Neural progenitor cell (in vitro differentiated cells): ENCODE measurements at regions not wholly inside any gene's neighbourhood (a gene's known extent, or its start where the extent isn't known, plus 50 kb on each side); places are given as distances from the start of the nearest gene placed in this dataset.

ENCODE experiments used
- EZH2 ChIP-seq: fragments of 200-600 bp; sonication (generic); IDR thresholded peaks from 2 replicates; pipeline ENCODE4 v1.6.1; 2017; ENCODE audit warnings: antibody characterized with exemption, mild to moderate bottlenecking, moderate library complexity
- EZH2phosphoT487 ChIP-seq: fragments of 200-600 bp; sonication (generic); IDR thresholded peaks from 2 replicates; pipeline ENCODE4 v1.6.1; 2017; ENCODE audit warnings: antibody characterized with exemption
- TF ChIP-seq, protein P1 (sequence below): fragments of 200-600 bp; sonication (generic); IDR thresholded peaks from 2 replicates; pipeline ENCODE4 v1.5.1; 2017; ENCODE audit warnings: antibody characterized with exemption, mild to moderate bottlenecking

DNA sequence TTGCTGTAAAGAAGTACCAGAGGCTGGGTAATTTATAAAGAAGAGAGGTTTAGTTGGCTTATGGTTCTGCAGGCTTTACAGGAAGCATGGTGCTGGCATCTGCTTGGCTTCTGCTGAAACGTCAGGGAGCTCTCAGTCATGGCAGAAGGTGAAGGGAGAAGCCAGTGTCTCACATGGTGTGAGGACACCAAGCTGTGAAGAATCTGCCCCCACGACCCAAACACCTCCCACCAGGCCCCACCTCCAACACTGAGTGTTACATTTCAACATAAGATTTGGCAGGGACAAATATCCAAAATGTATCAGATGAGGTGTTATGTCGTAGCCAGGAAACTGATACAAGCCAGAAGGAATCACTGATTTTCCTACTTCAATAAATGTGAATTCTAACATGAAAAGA lies 136.5 kb downstream of the CYSLTR2 start:
- TF ChIP-seq, protein P1, sequence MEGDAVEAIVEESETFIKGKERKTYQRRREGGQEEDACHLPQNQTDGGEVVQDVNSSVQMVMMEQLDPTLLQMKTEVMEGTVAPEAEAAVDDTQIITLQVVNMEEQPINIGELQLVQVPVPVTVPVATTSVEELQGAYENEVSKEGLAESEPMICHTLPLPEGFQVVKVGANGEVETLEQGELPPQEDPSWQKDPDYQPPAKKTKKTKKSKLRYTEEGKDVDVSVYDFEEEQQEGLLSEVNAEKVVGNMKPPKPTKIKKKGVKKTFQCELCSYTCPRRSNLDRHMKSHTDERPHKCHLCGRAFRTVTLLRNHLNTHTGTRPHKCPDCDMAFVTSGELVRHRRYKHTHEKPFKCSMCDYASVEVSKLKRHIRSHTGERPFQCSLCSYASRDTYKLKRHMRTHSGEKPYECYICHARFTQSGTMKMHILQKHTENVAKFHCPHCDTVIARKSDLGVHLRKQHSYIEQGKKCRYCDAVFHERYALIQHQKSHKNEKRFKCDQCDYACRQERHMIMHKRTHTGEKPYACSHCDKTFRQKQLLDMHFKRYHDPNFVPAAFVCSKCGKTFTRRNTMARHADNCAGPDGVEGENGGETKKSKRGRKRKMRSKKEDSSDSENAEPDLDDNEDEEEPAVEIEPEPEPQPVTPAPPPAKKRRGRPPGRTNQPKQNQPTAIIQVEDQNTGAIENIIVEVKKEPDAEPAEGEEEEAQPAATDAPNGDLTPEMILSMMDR, result no peak
- TF ChIP-seq EZH2 (no peak), EZH2phosphoT487 (no peak)
